DOHH2 (cell line): ENCODE measurements at regions not wholly inside any gene's neighbourhood (a gene's known extent, or its start where the extent isn't known, plus 50 kb on each side); places are given as distances from the start of the nearest gene placed in this dataset.

Experiments used
- EZH2phosphoT487 ChIP-seq: fragments of 200-600 bp; sonication (generic); IDR thresholded peaks from 2 replicates; pipeline ENCODE4 v1.6.1; 2017; ENCODE audit warnings: borderline replicate concordance, mild to moderate bottlenecking, antibody characterized with exemption, low read length, moderate library complexity, mixed read lengths
- TF ChIP-seq, protein P1 (sequence below): fragments of 200-600 bp; sonication (generic); IDR thresholded peaks from one replicate; pipeline ENCODE4 v1.5.1; 2014; ENCODE audit warnings: antibody characterized with exemption, mild to moderate bottlenecking, low read depth, low read length; ENCODE audit not compliant: poor library complexity, severe bottlenecking

DNA sequence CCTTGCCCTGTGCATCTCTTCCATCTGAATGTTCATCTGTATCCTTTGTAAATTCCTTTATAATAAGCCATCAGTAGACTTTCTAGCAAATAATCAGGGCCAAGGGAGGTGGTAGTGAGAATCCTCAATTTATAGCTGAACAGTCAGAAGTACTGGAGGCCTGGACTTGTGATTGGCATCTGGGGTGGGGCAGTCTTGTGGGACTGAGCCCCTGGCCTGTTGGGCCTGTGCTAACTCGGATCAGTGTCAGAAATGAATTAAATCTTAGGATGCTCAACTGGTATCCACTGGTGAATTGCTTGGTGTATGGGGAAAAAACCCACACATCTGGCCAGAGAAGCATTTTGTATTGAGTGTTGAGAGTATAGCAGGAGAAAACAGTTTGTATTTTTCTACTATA lies 481.8 kb downstream of the GLRX3 start:
- TF ChIP-seq, protein P1, sequence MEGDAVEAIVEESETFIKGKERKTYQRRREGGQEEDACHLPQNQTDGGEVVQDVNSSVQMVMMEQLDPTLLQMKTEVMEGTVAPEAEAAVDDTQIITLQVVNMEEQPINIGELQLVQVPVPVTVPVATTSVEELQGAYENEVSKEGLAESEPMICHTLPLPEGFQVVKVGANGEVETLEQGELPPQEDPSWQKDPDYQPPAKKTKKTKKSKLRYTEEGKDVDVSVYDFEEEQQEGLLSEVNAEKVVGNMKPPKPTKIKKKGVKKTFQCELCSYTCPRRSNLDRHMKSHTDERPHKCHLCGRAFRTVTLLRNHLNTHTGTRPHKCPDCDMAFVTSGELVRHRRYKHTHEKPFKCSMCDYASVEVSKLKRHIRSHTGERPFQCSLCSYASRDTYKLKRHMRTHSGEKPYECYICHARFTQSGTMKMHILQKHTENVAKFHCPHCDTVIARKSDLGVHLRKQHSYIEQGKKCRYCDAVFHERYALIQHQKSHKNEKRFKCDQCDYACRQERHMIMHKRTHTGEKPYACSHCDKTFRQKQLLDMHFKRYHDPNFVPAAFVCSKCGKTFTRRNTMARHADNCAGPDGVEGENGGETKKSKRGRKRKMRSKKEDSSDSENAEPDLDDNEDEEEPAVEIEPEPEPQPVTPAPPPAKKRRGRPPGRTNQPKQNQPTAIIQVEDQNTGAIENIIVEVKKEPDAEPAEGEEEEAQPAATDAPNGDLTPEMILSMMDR = no peak
- TF ChIP-seq EZH2phosphoT487 = no peak
